Middle frontal gyrus (tissue), 1 donor: ENCODE measurements at regions not wholly inside any gene's neighbourhood (a gene's known extent, or its start where the extent isn't known, plus 50 kb on each side); places are given as distances from the start of the nearest gene placed in this dataset.

Source experiments
- DNase-seq: peaks from one replicate; pipeline ENCODE4 v3.0.0-alpha.2; 2015; ENCODE audit warnings: low spot score; ENCODE audit errors: extremely low spot score

DNA sequence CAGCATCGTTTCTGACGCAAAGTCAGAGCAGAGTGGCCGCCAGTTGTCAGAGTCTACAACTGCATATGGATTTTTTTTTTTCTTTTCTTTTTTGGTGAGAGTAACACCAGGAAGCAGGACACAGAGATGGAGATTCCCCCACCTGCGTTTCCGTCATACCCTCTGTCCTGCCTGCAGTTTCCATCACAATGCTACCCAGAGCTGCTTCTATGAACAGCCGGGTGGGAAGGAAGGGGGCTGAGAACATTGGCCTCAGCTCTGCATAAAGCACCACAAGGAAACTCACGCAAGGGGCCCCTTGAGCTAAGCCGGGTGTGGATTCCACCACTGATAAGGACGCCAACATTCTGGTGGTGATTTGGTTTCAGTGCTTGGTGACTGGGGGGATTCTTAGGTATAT, 183.5 kb upstream of the AFDN start:
- DNase-seq: no peak

DNA sequence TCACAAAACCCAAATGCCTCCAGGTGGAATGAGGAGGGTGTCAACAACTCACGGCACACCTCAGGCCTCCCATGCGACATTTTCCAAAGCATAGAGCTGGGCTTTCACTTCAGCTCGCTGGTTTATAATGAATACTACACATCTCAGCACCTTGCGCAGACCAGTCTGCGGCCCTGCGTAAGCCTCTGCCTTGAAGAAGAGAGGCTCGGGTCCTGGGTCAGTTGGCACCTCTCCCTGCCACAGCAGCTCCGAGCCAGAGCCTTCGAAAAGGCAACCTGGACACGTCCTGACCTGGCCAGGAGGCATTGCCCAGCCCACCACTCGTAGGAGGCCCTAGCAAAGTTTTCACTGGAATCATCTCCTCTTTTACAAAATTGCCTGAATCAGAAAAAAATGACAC, 183.0 kb upstream of the AFDN start:
- DNase-seq: no peak

DNA sequence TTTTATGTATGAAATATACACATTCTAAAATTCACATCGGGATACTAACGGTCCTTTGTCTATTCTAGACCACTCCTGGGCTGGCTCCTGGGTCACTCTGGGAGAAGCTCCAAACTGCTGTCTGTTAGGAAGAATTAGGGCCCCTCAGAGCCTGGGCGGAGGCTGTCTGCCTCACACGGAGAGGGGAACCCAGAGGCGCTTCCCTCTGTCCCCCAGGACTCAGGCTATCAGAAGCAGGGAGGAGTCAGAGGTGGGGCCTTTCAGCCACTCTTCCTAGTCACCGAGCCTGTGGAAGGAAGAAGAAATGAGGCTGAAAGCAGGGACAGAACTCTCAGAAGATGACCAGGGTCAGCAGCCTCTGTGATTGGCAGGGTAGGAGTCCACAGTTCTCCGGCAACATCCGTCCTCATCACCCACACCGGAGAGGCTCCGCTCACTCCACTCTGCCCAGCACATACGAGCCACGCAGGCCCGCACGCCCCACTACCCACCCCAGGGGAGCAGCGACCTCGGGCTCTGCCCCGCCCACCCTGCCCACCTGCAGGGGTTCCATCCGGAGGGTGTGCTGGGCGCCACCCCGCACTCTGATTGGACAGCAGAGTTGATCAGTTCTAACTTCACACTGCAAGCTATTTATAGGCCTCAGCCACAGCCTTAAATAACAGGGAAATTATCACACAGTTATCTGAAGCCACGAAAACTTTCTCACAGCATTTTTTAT, 182.1 kb upstream of the AFDN start:
- DNase-seq: no peak

DNA sequence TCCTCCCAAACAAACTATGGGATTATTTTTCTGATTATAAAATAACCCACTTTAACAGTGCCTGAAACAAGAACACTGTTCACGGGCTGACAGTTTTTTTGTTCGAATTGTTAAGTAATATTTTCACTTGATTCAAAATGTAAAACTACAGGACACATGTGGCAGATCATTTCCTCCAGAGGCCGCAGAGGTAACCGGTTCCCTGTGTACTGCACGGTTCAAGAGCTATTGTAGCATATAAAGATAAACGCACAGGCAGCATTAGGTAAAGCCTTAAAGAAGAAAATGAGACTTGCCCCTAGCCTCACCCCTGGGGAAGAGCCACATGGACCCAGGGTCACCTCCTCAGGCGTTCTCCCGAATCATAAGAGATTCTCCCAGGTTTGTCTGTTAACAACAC, 181.3 kb upstream of the AFDN start:
- no peak for DNase-seq

DNA sequence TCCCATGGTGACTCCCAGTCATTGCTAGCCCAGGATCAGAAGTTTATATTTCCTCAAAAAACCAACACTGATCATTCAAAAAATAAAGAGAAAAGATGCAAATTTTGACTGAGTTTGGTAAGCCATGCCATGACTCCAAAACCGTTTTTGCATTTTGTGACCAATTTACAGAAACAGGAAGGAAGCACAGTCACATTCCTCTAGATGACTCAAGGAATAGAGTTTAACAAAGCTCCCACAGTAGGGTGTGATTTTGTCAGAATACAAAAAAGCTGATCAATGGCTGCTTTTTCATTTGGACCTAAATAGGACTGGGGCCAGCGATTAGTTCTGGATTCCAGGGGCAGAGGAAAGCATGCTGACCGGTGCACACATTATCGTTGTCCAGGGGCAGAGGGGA, 179.4 kb upstream of the AFDN start:
- no peak for DNase-seq

DNA sequence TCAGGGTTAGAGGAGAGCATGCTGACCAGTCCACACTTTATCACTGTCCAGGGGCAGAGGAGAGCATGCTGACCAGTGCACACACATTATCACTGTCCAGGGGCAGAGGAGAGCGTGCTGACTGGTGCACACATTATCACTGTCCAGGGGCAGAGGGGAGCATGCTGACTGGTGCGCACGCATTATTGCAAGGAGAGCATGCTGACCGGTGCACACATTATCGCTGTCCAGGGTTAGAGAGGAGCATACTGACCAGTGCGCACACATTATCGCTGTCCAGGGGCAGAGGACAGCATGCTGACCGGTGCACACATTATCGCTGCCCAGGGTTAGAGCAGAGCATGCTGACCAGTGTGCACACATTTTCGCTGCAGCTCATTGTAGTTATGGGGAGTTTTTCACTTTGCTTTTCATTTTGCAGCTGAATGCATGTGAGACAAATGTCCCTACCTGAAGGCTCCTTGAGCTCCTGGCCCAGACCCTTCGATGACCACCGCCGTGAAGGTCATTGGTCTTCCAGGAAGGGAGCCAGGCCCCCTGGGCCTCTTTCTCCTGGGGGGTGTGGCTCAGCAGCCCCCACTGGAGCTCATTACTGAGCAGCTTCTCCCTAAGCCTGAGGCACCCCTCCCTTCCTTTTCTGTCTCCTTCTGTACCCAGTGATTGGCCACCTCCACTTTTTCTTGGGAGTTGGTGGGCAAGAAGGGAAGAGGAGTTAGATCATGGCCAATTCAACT, 178.8 kb upstream of the AFDN start:
- no peak for DNase-seq

DNA sequence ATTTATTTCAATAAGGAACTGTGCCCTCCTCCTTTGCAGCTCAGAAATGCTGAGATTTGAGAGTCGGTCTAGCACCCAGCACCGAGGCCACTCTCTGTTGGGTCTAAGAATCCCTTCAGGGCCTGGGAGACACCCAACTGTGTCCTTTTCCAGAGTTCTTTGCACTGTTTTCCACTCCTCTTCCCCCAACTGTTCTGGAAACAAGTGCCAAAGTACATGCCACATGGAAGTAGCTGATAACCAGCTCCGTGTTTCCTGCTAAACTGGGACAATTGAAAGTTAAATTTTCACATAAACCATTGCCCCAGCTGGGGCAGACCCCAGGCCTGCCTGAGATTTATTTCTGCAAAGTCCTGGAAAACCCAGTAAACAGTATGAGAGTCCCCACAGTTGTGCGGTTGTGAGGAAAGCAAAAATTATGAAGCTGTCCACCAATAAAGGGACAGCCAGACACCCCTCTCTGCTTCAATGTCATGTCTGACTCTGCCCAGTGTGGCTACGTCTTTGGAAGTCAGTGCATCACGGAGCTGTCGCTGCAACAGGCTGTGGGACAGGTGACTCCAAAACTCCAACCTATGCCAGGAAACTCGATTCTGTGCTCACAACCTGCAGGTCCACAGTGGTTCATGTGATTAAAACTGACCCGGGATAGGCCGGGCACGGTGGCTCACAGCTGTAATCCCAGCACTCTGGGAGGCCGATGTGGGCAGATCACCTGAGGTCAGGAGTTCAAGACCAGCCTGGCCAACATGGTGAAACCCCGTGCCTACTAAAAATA, 178.0 kb upstream of the AFDN start:
- DNase-seq: no peak

DNA sequence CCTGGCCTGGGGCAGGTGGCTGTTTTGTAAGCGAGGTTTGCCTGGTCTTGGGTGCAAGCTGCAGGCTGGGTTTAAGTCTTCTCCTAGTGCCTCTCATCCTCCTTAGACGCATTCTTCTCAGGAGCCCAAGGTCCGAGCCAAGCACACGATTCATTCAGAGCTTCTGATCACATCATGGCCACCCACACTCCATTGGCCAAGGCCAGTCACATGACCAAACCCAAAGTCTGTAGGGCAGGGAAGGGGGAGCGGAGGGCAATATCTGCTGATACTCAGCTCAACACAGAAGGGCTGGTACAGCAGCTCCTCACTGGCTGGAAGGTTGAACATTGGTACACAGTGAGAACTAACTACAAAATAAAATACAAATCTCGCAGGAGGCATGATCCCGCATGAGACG, 177.2 kb upstream of the AFDN start:
- DNase-seq: no peak

DNA sequence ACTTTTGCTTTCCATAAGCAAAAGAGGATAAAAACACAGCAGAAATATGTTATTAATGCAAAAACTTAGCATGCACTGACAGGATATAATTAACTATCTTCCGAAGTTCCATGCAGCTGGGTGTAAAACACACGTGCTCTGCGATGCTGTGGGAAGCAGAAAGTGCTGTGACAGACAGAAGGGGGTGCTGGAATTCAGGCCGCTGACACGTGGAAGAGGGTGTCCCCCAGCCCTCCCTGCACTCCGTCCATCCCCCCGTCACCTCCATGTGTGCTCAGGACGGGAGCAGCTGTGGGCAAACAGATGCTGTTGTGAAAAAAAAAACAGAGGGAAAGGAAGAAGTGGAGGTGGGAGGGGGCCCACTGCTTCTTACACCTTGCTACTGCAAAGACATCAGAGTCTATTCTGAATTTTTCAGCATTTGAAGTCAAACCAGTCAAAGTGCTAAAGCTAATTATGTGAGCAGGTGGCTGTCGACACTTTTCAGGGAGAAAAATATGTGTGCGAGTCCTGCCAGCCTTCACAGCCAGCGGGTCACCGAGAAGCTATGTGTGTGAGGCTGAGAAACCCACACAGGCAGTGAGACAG, 175.9 kb upstream of the AFDN start:
- DNase-seq: no peak

DNA sequence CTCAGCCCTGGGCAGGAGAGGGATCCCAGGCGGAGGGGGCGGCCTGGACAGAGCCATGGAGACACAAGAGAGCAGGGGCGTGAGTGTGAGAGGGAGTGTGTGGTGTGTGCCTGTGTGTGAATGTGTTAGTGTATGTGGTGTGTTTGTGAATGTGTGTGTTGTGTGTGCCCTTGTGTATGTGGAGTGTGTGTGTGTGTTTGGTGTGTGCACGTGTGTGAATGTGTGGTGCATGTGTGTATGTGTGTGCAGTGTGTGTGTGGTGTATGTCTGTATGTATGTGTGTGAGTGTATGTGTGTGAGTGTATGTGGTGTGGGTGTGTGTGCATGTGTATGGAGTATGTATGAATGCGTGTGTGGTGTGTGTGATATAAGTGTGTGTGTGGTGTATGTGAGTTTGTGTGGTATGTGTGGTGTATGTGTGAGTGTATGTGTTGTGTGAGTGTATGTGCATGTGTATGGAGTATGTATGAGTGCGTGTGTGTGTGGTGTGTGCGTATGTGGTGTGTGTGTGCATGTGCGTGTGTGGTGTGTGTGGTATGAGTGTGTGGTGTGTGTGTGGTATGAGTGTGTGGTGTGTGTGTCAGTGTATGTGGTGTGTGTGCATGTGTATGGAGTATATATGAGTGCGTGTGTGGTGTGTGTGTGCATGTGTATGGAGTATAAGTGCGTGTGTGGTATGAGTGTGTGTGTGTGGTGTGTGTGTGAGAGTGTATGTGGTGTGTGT, 175.2 kb upstream of the AFDN start:
- no peak for DNase-seq

DNA sequence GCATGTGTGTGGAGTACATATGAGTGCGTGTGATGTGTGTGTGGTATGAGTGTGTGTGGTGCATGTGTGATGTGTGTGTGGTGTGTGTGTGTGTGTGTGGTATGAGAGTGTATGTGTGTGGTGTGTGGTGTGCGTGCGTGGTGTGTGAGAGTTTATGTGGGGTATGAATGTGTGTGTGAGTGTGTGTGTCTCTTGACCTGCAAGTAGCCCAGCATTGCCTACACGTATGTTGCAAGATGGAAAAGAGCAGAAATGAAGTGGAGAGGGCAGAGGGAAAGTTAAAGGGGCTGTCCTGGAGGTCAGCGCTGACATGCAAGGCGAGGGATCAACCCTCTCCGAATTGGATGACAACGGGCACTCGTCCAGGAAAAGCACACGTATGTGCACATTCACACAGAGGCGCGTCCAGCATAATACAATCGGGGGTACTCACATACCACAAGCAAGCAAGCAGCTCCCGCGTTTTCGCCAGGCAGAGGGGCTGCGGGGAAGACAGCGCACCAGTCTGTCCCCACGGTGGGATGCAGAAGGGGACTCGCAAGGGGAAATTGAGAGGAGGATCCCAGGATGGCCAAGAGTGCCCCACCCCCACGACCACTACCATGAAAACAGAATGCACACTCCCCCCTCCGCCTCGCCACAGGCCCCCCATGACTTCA, 174.5 kb upstream of the AFDN start:
- DNase-seq: no peak

DNA sequence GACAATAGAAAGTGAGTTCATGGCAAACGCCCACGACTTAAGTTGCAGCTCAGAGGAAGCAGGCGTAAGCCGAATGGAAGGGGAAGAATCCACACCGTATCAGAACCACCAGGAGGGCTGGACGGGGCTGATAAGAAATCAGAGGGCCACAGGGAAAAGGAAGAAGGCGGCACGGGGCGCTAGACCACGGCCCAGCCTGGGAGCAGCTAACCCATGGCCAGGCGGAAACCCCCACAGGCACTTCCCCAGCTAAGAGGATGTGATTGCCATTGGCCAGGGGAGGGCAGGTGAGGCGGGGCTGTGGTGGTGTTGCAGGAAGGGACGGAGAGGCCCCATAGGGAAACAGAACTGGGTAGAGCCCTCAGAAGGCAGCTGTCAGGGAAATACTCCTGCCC, 174.0 kb upstream of the AFDN start:
- no peak for DNase-seq

DNA sequence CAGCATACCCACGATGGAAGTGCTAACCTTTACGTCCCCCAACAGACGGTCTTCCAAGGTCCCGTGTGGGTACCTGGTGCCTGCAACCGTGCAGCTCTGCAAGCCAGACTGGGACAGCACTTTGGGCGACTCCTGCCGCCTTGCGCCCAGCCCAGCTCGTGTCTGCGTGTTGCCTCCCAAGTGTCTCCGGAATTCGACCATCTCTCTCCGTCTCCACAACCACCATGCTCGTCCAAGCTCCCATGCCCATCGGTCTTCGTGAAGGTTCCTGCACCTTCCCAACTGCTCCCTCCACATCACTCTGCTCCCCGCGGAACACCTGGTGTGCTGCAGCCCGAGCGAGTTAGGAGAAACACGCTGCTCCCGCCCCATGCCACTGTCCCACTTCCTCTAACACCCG, 173.2 kb upstream of the AFDN start:
- no peak for DNase-seq

DNA sequence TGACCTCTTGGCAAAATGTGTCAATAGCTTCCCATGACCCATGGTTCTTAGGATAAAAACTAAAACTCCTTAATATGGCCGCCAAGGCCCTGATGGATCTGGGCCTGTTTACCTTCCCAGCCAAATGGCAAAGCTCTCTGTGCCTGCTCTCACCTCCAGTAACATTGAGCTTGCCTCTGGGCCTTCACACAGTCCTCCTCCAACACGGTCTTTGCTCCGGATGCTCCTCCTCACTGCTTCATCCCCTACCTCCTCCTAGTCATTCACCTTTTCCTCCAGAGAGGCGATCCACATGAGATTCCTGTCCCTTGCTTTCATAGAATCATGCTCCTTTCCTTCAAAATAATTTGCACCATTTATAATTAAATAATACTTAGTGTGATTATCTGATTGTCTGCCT, 172.3 kb upstream of the AFDN start:
- DNase-seq: no peak

DNA sequence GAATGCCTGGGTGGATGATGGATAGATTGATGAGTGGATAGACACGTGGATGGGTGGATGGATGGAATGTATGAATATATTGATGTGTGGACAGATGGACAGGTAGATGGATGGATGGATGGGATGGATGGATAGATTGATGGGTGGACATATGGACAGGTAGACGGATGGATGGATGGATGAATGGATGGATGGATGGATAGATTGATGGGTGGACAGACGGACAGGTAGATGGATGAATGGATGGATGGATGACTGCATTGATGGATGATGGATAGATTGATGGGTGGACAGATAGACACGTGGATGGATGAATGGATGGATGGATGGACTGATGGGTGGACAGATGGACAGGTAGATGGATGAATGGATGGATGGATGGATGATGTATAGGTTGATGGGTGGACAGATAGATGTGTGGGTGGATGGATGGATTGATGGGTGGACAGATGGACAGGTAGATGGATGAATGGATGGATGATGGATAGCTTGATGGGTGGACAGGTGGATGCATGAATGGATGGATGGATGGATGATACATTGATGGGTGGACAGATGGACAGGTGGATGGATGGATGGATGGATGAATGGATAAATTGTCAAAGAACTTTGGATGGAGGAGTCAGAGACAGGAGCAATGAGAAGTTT, 171.4 kb upstream of the AFDN start:
- DNase-seq: no peak

DNA sequence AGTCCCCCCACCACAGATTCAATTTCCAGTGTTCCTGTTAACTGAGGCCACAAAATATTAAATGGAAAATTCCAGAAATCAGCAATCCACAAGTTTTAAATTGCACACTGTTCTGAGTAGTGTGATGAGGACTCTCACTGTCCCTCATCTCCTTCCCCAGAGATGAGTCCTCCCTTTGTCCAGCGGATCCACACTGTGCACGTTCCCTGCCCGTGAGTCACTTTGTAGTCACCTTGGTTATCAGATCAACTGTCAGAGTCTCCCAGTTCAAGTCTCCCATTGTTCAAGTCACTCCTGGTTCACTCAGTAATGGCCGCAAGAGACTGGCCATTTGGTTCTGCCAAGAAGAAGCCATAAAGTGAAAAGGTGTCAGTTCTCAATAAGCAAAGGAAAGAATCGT, 168.6 kb upstream of the AFDN start:
- DNase-seq: no peak

DNA sequence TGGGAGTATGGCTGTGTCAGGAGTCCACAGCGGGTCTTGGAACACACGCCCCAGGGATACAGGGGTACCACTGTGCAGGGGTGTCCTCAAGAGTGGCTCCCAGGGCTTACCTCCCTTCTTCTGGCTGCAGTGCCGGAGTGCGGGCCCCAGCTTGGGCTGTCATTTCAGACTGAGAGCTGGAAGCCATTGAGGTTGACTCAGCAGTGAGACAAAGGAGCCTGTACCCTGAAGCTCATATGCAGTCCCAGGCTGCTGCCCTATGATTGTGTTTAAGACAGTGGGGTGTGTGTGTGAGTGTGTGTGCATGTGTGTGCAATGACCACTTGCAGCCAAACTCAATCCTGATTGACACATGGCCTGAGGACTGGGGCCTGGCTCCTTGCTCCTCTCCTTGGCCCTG, 167.7 kb upstream of the AFDN start:
- DNase-seq: no peak

DNA sequence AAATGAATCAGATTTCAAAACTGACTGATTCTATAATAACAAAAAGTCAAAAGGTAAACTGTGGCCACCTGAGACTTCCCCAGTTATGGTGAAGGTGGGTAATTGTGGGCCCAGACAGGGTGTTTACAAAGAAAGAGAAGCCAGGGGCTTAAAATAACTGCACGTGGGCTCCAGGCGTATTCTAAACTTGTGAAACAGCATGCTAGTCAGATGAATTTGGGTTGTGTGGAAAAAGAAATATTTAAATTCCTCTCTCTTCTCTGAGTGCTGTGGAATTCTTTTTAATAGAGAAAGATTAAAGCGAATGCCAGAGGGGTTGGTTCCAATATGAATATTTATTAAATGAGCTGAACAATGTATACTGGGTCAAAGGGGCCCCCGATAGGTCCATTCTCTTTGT, 166.3 kb upstream of the AFDN start:
- no peak for DNase-seq

DNA sequence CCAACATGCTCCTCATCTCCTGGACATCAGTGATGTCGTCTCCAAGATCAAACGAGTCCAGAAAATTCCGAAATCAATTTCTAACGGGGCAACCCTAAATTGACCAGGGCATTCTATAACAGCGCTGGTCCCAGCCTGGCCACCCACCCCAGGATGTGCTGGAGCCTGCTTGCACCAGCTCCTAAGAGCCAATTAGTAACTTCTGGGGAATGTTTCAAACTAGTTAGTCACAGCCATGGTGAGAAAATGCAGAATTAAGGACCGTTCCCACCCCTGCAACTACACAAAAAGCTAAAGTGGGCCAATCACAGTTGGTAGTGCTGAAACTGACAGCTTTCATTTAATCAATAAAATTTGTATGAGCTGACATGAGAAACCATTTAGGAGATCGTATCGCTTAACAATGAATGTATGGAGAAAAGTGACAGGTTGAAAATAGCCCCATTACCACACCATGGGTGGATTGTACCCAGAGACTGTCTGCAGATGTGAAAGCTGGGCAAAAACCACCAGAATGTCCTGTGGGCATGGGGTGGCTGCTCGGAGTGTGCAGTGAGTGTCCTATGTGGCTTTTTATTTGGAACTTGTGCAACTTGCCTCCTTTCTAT, 165.7 kb upstream of the AFDN start:
- DNase-seq: no peak

DNA sequence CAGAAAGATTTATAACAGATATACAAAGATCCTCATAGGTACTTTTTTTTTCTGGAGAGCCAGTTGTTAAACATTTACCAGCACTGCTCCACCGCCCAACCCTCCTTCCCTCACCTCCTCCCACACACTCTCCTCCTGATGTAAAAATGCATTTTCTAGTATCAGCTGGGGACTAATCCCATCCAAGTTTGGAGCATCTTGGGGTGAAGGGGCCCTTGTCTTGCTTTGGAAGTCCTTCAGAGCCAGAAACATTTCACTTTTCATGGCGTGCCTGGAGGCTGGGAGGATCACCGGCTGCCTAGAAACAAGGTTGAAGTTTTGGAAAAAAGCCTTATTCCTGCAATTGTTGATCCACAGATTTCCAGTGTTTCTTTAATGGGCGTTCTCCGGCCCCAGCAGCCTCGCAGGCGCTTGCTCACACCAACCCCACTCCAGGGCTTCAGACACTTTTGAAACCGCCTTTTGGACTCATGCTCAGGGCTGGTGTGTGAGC, 165.1 kb upstream of the AFDN start:
- no peak for DNase-seq
